ENCODE measurements at regions not wholly inside any gene's neighbourhood (a gene's known extent, or its start where the extent isn't known, plus 50 kb on each side); places are given as distances from the start of the nearest gene placed in this dataset.

DNA sequence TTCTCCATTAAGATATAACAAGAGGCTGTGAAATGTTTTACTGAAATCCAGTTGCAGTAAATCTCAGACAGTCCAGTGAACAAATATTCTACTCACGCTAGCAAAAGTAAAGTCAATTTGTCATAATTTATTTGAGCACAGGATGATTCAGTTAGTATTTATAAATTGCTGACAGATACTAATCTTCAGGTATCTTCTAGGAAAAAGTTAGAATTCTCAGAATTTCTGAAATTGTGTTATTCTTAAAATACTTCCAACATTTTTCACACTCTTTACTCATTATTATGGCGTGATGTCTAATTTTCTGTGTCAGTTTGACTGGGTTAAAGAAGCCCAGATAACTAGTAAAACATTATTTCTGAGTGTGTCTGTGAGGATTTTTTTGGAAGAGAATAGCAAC is 460.2 kb upstream of the ACVR2A start:
- H3K27ac ChIP-seq (ENCODE audit: low read depth, low read length), result no peak overlapping the region
- 79 to 92% (median 92%) methylated on average over 2 of the region's 2 CpGs for WGBS, 3 donors

DNA sequence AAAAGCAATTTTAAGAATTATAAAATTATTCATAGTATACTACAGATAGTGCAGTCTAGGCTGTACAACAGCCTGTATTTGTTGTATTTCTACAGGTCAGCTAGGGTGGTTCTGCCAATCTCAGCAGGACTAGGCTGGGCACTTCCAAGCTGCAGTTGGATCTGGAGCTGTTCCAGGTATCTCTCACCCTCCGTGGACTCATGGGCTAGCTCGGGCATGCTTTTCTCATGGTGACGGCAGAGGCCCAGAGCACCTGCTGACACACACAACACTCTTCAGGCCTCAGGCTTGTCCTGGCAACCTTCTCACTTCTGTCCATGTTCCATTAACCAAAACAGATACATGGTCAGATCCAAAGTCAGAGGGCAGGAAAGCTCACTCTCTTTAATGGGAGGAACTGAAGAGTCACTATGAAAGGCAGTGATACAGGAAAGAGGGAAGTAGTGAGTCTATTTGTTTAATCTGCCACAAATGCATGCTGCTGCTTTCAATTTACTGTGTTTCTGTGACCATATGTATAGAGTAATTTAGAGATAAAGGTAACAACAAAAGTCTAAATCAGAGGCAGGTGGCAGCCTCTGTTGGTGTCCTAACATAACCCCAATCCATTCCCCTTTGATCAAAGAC is 462.4 kb upstream of the ACVR2A start:
- H3K27ac ChIP-seq (ENCODE audit: low read depth, low read length), result no peak overlapping the region
- WGBS, 3 donors, result 38 to 91% (median 81%) methylated on average over 3 of the region's 3 CpGs

DNA sequence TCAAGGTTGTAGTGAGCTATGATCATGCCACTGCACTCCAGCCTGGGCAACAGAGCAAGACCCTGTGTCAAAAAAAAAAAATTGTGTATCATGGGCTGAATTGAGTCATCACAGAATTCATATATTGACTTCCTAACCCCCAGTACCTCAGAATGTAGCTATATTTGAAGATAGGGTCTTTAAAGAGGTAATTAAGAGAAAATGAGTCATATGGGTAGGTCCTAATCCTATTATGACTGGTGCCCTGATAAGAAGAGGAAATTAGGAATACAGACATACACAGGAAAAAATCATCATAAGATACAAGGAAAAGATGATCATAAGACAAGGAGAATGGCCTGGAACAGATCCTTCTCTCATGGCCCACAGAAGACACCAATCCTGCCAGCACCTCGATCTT is 466.4 kb upstream of the ACVR2A start:
- H3K27ac ChIP-seq (ENCODE audit: low read depth, low read length), result no peak overlapping the region
- WGBS, 3 donors, result 88 to 100% (median 96%) methylated on average over 1 of the region's 1 CpG

GRCh38 chr2:147375073-147375472 is 469.8 kb upstream of the ACVR2A start:
- H3K27ac ChIP-seq (ENCODE audit: low read depth, low read length), result no peak overlapping the region
- WGBS, 3 donors, result 56 to 70% (median 56%) methylated on average over 1 of the region's 1 CpG

- H3K27ac ChIP-seq (ENCODE audit: low read depth, low read length), result no peak overlapping the region
Observed at GRCh38 chr2:147374423-147374811, 470.4 kb upstream of the ACVR2A start.

DNA sequence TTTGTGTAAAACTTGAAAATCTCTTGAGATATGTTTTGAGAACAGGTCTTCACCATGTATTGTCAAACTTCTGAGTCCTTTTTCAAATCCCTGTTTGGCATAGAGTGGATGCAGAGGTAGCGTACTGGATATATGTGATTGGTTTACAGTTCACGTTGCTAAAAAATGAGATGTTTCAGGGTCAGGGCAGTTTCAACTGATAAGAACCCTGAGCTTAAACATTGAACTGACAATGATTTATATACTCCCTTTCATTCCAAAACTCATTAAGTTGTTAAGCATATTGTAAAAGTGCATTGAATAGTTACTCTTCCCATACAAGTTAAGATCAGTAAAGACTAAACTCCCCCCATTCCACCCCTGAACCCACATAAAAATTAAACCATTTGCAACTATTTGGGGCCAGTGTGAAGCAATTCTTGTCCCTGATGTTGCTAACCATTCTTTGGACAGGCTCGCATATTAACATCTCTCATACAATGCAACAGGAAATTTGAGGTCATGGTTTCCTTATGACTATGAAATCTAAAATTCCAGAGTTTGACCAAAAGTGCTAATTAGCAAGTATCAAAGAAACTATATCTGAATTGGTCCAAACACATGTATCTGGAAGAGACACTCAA is 470.9 kb upstream of the ACVR2A start:
- WGBS, 3 donors, result 50 to 67% (median 51%) methylated on average over 3 of the region's 3 CpGs

DNA sequence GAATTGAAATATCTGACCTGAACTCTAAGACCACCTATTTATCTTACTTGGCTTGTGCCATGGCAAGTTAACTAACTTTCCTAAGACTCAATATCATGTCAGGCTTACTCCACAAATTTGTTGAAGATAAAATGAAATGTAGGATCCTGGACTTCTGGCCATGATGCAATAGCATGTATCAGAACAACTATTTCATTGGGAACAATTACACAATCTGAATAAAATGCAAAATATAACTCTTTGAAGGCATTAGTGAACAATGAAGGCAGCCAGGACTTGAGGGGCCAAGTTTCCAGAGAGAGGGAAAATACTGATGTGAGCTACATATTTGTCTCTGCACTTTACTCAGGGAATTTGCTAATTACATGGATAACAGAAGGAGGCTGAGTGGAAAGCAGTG is 476.5 kb upstream of the ACVR2A start:
- no peak overlapping the region for H3K27ac ChIP-seq (ENCODE audit: low read depth, low read length)

More for the DNA sequence above, 470.9 kb upstream of the ACVR2A start:
- no peak overlapping the region for H3K27ac ChIP-seq (ENCODE audit: low read depth, low read length)

GRCh38 chr2:147366279-147366678 is 478.6 kb upstream of the ACVR2A start:
- no peak overlapping the region for H3K27ac ChIP-seq (ENCODE audit: low read depth, low read length)
- WGBS, 3 donors, result 71 to 75% (median 72%) methylated on average over 6 of the region's 6 CpGs

- 61 to 78% (median 72%) methylated on average over 4 of the region's 4 CpGs for WGBS, 3 donors
- no peak overlapping the region for H3K27ac ChIP-seq (ENCODE audit: low read depth, low read length)
Observed at GRCh38 chr2:147365622-147366021, 479.2 kb upstream of the ACVR2A start.

GRCh38 chr2:147364597-147364996 is 480.2 kb upstream of the ACVR2A start:
- H3K27ac ChIP-seq (ENCODE audit: low read depth, low read length), result no peak overlapping the region
- WGBS, 3 donors, result 60 to 83% (median 66%) methylated on average over 3 of the region's 3 CpGs

GRCh38 chr2:147363181-147363580 is 481.6 kb upstream of the ACVR2A start:
- WGBS, 3 donors, result 92 to 96% (median 94%) methylated on average over 4 of the region's 4 CpGs
- no peak overlapping the region for H3K27ac ChIP-seq (ENCODE audit: low read depth, low read length)

DNA sequence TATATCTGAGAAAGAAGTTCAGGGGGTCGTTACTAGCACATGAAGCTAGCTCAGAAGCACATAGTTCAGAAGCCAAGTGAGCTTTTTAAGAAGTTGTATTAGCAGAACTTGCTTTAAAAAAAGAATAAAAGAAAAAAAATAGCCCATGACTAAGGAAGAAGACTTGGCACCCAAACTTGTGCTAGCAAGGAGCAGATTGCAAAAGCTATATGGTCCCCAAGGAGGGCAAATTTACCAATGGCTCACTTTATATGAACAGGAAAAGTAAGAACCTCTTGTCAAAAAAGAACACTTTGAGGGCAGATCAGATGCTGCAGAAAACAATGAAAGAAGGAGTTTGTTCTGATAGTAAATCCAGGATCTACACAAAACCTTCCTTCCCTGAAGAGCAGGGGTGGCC is 486.5 kb upstream of the ACVR2A start:
- H3K27ac ChIP-seq (ENCODE audit: low read depth, low read length), result no peak overlapping the region

DNA sequence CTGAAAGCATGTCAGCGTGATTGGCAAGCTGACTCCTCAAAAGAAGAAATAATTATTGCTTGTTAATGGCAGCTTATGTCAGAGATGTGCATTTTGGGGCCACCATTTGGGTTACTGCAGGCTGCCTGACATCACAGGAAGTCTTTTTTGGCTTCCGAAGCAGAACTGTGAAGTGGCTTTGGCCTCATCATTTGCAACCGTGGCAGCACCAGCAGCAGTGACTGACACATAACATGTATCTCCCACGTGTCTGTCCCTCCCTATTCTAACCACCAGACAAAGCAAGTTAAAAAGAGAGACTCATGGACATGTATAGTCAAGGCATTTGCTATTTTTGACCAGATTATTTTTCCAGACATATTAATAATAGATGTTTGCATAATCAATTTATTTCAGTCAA is 488.7 kb upstream of the ACVR2A start:
- 79 to 85% (median 82%) methylated on average over 4 of the region's 4 CpGs for WGBS, 3 donors
- no peak overlapping the region for H3K27ac ChIP-seq (ENCODE audit: low read depth, low read length)

More for the DNA sequence above, 486.5 kb upstream of the ACVR2A start:
- WGBS, 3 donors, result 64 to 87% (median 71%) methylated on average over 1 of the region's 1 CpG

- H3K27ac ChIP-seq (ENCODE audit: low read depth, low read length), result no peak overlapping the region
- 83 to 94% (median 93%) methylated on average over 4 of the region's 4 CpGs for WGBS, 3 donors
Observed at GRCh38 chr2:147355706-147356105, 489.1 kb upstream of the ACVR2A start.

DNA sequence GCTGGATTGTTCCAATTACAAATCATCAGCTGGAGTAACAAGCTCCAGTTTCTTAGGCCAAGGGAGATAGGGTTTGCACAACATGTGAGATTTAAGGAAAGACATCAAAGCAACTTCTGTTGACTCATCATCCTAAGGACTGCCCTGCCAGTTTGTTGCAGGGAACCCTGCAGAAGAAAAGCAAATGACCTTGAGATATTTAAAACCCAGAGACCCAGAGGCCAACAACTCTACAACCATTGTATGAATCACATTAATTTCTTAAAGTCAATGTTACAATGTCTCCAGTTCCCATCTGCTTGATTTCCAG is 491.8 kb upstream of the ACVR2A start:
- no peak overlapping the region for H3K27ac ChIP-seq (ENCODE audit: low read depth, low read length)

GRCh38 chr2:147352264-147353071 is 492.4 kb upstream of the ACVR2A start:
- 49 to 76% (median 72%) methylated on average over 8 of the region's 8 CpGs for WGBS, 3 donors
- no peak overlapping the region for H3K27ac ChIP-seq (ENCODE audit: low read depth, low read length)

- WGBS, 3 donors, result 70 to 90% (median 88%) methylated on average over 5 of the region's 5 CpGs
- no peak overlapping the region for H3K27ac ChIP-seq (ENCODE audit: low read depth, low read length)
Observed at GRCh38 chr2:147351784-147352183, 493.0 kb upstream of the ACVR2A start.

GRCh38 chr2:147348931-147349555 is 495.8 kb upstream of the ACVR2A start:
- 71 to 85% (median 85%) methylated on average over 4 of the region's 4 CpGs for WGBS, 3 donors
- no peak overlapping the region for H3K27ac ChIP-seq (ENCODE audit: low read depth, low read length)

GRCh38 chr2:147346142-147346541 is 498.7 kb upstream of the ACVR2A start:
- WGBS, 3 donors, result 91 to 100% (median 95%) methylated on average over 2 of the region's 2 CpGs
- H3K27ac ChIP-seq (ENCODE audit: low read depth, low read length), result no peak overlapping the region

Data from adipose tissue (tissue), 3 donors.